ENCODE measurements at regions not wholly inside any gene's neighbourhood (a gene's known extent, or its start where the extent isn't known, plus 50 kb on each side); places are given as distances from the start of the nearest gene placed in this dataset.

DNA sequence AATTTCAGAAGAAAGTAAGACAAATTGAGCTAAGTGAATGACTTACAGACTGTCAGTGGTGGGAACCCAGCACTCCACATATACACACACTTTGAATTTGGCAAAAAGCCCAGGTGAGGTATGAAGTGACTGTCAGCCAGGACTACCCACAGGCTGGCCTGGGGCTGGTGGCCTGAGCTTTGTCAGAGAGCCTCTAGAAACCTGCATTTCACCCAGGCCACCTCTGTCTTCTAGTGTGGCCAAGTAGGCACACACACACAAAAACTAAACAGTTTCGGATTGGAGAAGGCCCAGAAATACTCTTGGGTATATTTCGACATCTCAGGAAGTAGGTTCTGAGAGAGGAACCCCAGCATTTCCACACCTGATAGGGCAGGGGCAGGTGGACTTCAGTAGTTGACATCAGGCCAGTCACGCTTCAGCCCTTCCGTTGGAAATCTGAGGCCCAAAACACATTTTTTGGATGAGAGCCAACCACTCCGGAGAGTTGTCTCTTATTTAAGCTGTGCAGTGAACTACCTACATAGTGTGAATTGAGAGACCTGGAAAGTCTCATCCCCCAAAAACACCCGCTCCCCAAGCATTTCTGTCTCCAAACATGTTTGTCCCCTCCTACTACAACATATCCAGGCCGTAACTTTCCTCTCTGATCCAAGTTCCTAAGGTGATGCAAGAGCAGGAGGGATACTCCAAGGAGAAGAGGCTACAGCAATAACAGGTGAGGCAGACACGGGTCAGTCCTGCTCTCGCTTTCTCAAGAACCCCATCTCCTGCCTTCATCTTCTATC lies 167.2 kb upstream of the PROX1 start:
- no peak for DNase-seq

DNA sequence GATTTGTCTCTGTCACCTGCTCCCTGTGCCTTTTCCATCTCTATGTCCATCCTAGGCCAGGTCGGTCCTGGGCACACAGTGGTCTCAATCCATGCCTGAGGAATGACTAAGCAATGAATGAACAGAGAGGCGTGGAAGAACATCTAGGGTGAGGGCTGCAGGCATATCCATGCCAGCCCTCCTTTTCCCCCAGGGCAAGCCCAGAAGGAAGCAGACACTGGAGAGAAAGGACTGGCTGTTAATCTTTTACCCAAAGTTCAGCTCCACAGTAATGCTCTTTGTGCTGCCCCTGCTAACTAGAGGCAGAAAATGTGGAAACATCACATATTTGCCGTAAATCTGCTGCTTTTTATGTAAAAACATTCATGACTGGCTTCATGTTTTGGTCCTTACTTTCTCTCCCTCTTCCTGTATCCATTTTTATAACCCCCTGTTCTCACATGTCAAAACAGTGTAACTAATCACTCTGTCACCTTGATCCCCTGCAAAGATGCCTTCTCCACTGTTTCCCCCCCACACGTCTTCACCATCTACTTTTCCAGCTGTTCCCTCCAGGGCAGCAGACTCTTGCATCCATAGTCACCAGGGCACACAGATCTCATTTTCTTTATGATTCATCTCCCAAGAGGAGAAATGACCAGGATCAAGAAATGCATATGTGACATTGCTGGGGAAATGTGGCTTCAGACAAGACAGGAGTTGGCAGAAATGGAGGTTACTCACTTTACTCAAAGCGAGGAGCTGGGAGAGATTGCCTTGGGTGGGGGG lies 166.4 kb upstream of the PROX1 start:
- DNase-seq, result no peak

DNA sequence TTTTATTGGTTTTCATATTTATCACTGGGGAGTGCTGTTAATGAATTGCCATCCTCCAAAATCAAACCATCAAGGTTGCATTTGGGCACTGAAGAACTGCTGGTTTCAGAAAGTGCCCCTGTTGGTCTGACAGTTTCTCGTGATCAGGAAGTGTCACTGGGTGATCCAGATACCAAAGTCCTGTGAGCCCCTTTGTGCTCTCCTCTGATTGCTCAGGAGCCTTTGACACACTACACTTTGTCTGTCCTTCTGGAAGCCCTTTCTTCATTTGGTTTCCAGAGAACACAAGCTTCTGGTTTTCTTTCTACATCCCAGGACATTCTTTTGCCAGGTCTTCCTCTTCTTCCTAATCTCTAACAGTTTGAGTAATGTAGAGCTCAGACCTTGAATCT lies 165.8 kb upstream of the PROX1 start:
- DNase-seq, result no peak

DNA sequence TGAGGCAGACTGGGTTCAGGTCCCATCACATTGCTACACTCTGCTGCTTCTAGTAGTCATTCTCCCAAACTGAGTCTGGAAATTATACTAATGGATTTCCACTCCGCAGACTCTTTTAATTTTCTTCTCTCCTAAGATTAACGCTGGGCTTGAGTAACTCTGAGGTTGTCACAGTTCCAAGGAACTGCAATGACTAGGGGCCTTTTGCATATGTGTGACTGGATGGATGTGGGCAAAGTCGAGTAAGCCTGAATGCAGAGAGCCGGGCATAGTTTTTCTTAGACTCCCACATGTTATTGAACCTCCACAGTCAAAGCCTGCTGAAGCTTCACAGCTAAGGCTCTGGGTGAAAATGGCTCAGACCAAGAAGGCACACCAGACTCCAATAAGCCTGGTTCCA lies 160.9 kb upstream of the PROX1 start:
- no peak for DNase-seq

DNA sequence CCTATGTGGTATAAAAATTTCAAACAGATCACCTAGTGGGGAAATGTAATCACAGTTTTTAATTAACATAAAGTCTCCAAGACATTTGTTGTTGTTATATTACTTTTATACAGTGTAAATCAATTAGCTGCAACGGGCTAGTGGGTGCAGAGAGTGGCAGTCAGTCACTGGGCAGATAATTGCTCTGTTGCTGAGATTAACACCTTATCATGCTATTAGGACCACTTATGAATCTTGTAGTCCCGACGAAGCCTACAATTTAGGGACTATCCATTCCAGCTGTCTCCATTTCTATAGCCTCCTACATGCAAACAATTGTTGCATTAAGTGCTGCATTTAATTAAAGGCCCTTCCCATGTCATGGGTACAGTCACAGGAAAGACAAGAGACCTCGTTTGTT lies 158.9 kb upstream of the PROX1 start:
- DNase-seq, result no peak

DNA sequence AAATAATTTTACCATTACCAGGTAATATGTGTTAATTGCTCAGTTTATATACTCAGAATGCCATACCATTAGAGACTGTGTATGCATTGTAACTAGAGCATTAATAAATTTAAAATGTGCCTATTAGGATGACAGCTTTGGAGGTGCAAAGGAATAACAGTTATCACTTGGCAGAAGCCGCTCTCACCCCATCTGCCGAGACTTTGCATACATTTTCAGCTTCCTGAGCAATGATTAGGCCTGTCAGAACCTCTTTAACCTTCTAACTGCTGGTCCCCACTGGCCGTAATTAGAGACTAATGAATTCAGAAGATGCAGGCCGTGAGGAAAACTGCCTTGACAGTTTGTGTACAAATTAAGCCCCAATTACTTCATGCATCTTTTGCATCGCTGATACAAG lies 158.0 kb upstream of the PROX1 start:
- peak; percentile 91 for DNase-seq

DNA sequence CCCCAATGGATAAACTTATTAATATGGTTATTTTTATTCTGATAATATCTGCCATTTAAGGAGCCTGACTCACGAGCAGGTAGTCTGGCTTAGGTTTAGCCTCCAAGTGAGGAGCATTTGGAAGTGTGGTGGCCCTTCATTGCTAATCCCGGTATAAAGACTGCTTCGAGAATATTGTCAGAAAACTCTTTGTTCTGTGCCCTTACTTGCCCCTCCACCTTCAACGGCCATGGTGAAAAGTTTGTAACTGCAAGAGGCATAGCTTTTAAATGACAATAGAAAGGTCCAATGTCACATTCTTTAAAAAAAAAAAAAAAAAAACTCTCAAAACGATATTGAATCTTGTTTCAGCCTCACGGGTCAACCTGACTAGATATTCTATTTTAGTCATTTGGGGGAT lies 157.4 kb upstream of the PROX1 start:
- DNase-seq, result no peak

DNA sequence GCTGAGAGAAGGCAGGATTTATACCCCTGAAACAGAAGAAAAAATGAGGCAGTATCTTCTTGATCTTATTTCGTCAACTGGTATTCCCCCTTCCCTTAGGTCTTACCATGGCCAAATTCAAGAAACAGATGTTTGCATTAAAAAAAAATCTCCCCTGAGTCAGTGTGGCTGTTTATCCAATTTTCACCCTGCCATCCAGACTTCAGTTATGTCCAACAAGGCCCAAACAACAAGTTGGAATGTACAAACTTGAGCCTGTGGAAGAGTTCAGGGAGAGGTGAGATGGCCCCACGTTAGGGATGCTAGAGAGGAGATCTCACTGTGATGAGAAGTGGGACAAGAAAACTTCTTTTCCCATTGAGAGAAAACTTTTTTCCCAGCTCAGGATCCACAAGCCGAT lies 147.2 kb upstream of the PROX1 start:
- no peak for DNase-seq

DNA sequence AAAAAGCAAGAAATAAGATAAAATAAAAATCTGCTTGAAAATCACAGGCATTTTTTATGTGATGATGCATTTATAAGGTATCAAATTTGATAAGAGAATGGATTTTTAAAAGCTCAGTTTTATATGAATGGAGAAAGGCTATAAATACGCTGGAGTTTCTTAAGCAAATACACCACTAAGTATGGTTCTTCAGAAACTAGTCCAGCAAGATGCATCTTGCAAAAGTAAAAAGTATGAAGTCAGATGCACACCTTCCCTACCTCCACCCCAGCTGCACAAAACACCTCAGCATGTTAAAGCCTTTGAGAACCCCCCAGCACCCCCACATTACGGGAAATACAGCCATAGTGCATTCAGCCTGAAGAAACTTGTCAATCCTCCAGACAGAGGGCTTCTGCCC lies 143.1 kb upstream of the PROX1 start:
- DNase-seq, result no peak

DNA sequence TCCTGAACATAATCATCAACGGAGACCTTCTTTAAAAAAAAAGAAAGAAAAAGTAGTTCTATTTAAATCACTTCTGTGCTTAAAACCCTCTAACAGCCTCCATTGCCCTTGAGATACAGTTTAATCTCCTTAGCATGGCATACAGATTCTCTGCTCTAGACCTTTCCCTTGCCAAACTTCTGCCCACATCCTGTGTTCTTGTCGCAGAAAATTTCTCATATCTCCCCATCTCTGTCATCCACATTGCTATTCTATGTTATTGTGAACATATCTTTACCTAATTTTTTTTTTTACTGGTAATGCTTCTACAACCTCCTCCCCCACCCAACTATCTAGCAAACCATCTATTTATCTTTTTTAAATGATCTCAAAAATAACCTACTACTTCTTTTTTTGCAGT lies 135.7 kb upstream of the PROX1 start:
- no peak for DNase-seq

DNA sequence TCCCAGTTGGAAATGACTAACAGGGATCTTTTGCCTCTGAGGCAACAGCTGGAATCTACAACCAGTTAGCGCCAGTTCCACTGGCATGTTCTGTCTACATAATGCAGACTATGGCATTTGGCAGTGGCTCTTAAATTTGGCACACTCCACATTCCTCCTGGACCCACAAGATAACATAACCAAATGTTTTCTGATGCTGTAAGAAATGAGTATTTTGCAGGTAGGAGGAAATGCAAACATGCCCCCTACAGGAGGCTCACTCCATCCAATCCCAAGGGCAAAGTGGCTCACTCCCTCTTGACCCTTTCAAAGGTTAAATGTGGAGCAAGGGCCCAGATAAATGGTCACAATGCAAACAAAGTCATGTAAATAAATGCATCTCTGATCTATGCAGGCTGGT lies 129.2 kb upstream of the PROX1 start:
- no peak for DNase-seq

DNA sequence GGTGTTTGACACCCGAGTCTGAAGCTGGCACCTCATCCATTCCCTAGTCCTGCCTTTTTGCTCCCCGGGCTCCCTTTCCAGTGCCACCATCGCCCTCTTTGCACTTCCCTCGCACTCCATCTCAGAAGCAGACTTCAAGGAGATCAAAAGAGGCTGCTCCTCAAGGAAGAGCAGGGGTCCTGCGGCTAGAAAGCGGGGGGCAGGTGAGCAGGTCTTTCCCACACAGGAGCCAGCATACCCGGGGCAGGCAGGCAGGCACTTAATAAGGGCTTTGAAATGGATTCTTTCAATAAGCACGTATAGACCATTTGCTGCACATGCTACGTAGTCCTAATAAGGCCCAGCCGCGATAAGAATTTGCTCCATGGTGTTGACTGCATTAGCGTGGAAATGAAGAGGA lies 125.9 kb upstream of the PROX1 start:
- DNase-seq, result no peak

DNA sequence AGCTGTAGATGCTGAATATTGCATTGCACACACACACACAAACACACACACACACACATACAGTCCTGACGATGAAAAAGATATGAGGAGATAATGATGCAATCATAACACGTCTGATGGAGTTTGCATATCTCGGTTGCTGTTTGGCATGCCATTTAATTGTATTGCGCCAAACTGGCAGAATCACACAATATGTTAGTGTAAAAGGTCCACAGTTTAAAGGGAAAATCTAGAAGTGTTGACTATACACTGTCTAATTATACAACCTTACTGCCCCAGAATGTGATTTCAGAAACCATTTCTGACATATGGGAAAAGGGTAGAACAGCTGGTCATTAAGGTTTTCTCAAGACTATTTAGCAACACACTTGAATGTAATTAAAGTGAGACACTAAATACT lies 123.7 kb upstream of the PROX1 start:
- DNase-seq, result peak; percentile 72

DNA sequence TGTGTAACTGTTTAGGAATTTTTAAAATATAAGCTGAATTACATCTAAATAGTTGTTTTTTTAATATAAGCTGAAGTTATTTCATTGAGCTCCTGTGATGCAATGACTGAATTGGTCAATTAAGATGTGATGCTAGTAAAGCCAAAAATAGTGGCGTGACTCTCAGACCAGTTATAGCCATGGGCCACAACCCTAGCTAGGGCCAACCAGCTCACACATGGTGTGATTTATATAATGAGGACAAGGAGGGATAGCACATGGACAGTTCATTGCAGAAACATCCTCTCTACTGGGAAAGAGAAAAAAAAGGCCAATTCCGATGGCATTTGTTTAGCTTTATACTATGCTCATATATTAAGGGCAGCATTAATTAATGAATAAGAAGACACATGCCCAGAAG lies 119.3 kb upstream of the PROX1 start:
- DNase-seq, result no peak

DNA sequence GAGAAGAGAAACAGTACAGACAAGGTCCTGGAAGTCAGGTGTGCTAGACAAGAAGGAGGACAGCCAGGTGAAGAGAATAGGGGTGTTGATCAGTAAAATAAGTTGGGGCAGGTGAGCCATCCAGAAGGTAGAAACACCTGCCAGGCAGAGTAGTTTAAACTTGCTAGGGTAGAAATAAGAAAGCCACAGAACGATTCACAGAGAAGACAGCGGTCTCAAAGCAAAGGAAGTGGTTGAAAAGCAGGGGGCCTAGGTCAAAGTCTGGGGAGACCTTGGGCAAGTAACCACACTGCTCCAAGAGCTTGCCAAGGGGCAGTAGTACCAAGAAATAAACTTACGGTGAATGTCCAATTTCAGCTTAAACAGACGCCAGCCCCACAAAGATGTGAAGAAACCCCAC lies 116.6 kb upstream of the PROX1 start:
- DNase-seq, result no peak

DNA sequence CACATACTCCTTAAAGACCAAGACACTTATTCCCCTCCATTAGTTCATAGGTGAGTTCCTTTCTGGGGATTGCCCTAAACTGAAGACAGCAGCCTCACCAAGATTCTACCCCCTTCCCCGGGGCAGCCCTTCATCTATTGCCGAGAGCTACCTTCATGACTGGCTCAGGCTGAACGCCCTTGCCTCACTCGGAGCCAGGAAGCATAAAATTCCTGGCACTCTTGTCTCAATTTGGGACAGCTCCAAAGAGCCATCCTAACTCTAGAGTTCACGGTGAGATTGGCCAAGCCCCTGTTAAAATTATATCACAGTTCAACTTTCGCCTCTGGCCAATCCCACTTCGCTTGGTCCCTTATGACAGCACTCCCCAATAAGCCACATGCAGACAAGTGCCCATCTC lies 113.0 kb upstream of the PROX1 start:
- no peak for DNase-seq

DNA sequence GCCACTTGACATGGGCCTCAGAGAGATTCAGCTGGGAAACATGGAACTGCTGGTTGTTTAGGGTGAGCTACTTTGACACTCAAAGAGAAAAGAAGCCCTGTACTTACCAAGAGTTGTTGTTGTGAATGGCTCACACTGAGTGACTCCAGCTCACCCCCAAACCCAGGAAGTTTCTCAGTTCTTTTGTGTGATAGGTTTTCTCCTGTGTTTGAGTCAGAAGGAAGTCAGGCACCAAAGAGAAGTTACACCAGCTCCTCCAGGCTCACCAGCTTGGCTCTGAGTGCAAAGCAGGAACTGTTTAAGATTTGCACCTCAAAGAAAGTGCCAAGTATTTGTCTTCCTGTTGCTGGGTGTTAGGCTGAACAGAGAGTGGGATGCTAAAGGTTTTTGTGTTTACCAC lies 111.2 kb upstream of the PROX1 start:
- no peak for DNase-seq

DNA sequence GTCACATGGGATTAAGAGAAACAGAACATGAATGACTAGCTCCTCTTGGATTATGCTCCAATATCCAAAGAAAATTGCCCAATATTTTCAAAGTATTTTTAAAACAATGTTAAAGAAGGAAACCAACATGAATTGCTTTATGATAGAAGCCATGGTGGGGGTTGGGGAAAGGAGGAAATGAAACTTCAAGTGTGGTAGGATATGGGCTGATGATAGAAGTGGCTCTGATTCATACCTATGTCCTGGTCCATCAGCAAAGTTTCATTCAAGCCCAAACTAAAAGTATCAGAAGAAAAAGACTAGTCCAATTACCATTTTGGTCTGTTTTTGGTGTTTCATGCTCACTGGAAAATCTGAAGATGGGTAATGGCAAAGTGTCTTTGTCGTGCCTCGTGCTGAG lies 104.2 kb upstream of the PROX1 start:
- no peak for DNase-seq

DNA sequence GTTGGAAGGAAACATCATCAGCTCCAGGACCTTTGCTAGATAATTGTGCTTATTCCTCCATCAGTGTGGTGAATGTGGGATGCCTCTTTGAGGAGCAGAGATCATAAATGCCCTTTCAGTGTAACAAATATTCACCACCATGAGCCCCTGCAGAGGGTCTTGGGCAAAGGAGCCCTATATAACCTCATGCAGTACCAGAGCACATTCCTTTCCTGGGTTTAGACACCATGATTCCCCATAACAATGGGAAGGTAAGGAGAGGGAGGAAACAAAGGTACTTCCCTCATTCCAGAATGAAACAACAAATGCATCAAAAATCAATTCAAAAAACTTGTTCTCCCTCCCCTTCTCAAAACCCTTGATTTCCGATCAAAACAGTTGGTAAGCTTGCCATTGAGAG lies 103.4 kb upstream of the PROX1 start:
- no peak for DNase-seq

DNA sequence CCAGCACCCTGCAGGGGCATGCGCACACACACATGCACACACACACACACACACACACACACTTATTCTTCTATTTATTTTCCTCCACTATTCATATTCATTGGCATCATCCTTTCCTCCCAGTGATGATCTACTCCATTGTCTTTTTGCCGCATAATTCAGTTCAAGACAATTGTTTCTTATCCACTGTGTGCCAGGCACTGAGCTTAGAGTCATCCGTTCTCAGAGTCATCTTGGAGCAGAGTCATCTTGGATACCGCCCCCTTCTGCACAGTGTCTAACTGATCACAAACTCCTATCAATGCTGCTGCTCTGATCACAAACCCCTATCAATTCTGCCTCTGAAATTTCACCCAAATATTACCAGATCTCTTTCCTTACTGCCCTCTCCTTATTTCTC lies 102.8 kb upstream of the PROX1 start:
- no peak for DNase-seq

DNA sequence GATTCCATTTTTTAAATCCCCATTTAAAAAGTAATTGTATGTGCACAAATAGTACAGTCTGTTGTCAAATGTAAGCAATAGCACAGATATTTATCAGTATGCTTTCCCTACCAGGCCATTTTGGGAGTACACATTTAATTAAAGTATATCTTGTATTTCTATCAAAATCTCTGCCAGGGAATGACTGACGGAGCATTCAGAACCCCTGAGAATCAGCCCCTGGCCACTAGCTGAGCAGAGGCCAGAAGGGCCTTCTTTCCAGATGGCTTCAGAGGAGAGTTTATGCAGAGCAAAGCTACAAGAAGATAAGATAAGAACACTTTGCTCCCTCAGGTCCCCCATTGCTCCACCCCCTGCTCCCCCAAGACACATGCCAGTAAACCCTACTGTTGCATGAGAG lies 99.9 kb upstream of the PROX1 start:
- DNase-seq, result no peak

DNA sequence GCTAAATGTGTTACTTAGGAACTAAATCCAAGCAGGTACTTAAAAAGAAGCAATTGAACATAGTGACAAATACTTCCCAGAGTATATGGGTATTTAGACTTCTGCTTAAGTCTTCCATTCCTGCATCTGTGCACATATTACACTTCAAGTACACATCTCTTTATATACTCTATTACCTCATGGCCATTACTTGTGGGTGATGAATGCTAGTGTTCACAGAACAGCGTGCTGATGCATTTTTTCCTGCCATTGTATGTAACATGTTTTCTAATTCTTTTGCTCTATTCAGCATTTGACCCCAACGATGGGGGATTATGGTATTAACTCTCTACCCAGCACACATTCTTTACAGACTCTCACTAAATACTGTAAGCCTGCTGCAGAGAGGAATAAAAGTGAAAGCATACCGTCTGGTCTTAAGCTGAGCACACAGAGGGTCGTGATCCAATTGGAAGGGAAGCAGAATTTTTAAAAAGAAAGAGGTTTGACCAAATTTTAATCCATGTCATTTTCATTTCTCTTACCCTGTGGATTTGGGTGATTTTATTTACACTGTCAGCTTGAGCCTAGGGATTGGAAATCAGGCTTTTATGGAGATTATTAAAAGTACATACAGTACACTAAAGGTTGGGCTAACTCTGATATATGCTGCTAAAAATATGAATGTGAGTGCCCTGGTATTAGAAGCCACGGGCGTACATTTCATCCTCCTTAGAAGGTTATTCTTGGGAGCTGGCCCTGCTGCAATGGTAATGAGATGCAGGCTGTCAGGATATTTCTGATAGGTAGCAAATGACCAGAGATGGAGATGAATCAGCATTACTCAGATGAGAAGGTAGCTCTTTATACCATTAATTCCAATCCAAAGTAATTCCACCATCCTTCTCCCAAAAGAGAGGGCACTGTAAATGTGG lies 95.5 kb upstream of the PROX1 start:
- DNase-seq, result no peak

DNA sequence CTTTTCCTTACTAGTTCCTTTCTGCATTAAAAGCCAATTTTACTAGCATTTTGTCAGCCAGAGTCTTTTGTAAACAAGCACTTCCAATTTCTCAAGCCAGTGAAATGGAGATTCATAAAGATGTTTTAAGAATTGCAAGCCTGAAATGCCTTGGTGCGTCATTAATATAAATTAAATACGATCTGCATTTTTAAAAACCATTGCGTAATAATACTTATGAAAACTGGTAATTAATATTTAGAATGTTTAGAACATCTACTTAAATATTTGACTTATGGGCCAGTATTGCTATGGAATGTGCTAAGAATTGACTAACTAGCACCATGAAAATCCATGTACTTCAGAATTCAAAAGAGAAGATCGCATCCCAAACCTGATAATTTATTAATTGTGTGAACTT lies 89.1 kb upstream of the PROX1 start:
- DNase-seq, result no peak

DNA sequence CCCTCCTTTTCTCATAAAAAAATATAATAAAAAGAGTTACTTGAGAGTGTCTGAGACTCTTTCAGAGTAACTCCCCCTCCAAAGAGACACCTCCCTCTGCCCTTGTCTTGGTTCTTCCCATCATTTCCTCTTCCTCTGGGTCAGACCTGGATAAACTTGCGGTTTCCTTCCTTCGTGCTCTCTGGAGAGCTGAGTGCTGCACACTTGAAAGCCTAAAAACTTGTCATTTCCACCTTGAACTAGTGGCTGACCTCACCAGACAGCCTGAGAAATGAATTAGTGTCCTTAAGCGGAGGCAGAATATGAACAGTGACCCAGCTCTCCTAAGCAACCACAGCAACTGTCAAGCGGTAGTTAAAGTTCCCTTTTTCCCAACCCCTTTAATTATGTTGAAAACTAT lies 88.4 kb upstream of the PROX1 start:
- no peak for DNase-seq
